ENCODE measurements at regions not wholly inside any gene's neighbourhood (a gene's known extent, or its start where the extent isn't known, plus 50 kb on each side); places are given as distances from the start of the nearest gene placed in this dataset.

DNA sequence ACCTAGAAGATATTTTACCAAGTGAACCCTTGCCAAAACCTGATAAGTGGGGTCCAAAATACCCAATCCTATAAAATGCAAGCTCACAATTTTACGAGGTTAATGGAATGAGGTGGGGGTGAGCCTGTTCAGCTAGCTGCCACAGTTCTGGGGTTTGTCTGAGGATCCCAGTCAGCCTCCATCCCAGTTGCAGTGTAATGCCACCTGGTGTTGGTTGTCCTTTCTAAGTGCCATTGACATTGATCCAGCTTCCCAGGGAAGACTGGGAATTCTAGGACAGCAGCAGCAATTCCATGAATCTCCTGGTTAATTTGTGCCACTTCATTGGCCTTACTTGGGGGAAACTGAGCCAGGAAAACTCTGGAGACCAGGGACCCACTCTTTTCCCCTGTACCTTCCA, 298.3 kb downstream of the RWDD3 start:
- TF ChIP-seq POLR2A (IDR thresholded peaks at IDR 0.05) (no peak), CTCF (IDR thresholded peaks at IDR 0.05) (no peak)

All from thyroid gland (tissue), 4 donors.